CD4-positive, alpha-beta T cell (primary cell): ENCODE measurements at regions not wholly inside any gene's neighbourhood (a gene's known extent, or its start where the extent isn't known, plus 50 kb on each side); places are given as distances from the start of the nearest gene placed in this dataset.

Experiments
- ATAC-seq: fragments of 200-7000 bp; cut with Tn5 transposase; one replicate; pipeline ENCODE4 v1.10.0; 2022; ENCODE audit warnings: mild to moderate bottlenecking; ENCODE audit not compliant: poor library complexity
- CTCF ChIA-PET: fragments of 350-600 bp; sonication (Branson Sonifier 250); formaldehyde crosslinking; loops from one replicate; lab custom pipeline; 2021; ENCODE audit warnings: antibody characterized with exemption, inconsistent platforms; lab: Charles Lee
- POLR2A ChIA-PET: fragments of 350-600 bp; sonication (Branson Sonifier 250); formaldehyde crosslinking; loops from one replicate; lab custom pipeline; 2021; ENCODE audit warnings: antibody characterized with exemption, inconsistent platforms; lab: Charles Lee
- DNase-seq, 14 experiments: peaks; one replicate each; pipeline ENCODE4 v3.0.0-alpha.2; 2013 to 2020; ENCODE audit warnings: mixed read lengths in 2 of 14
- H3K27ac ChIP-seq, 2 donors: one replicate each; pipeline versions ENCODE4 v1.5.1 to v1.7.0; 2013; ENCODE audit warnings: low read length in 2 of 2, low read depth in 1 of 2, mild to moderate bottlenecking in 1 of 2
- H3K27me3 ChIP-seq, 2 experiments: 1 replicate in 1 of 2; 2 replicates in 1 of 2; pipeline versions ENCODE4 v1.6.1 to v1.7.0; 2013; ENCODE audit warnings: low read length in 2 of 2, control low read depth in 1 of 2, mild to moderate bottlenecking in 1 of 2, moderate library complexity in 1 of 2; ENCODE audit not compliant: insufficient read depth in 2 of 2, control insufficient read depth in 1 of 2
- H3K36me3 ChIP-seq: one replicate; pipeline ENCODE4 v1.6.1; 2013; ENCODE audit warnings: low read length, control low read depth; ENCODE audit not compliant: insufficient read depth
- H3K4me1 ChIP-seq: one replicate; pipeline ENCODE4 v1.6.1; 2013; ENCODE audit warnings: low read length, control low read depth; ENCODE audit not compliant: insufficient read depth
- H3K4me3 ChIP-seq: one replicate; pipeline ENCODE4 v1.5.1; 2013; ENCODE audit warnings: mild to moderate bottlenecking, low read length, moderate library complexity
- H3K9me3 ChIP-seq, 2 experiments: 1 replicate in 1 of 2; 2 replicates in 1 of 2; pipeline versions ENCODE4 v1.6.1 to v1.7.0; 2013; ENCODE audit warnings: low read length in 2 of 2, mild to moderate bottlenecking in 2 of 2, control low read depth in 1 of 2, moderate library complexity in 1 of 2; ENCODE audit not compliant: control insufficient read depth in 1 of 2, insufficient read depth in 1 of 2
- H3K27ac Mint-ChIP-seq: one replicate; pipeline ENCODE4 v1.8.0; 2020; ENCODE audit warnings: mixed read lengths
- H3K27me3 Mint-ChIP-seq: one replicate; pipeline ENCODE4 v1.8.0; 2021; ENCODE audit warnings: mixed read lengths
- H3K36me3 Mint-ChIP-seq: one replicate; pipeline ENCODE4 v1.8.0; 2021; ENCODE audit warnings: low read depth, mixed read lengths
- H3K4me1 Mint-ChIP-seq: one replicate; pipeline ENCODE4 v1.8.0; 2021; ENCODE audit warnings: low read depth, mixed read lengths
- H3K4me3 Mint-ChIP-seq: one replicate; pipeline ENCODE4 v1.8.0; 2020; ENCODE audit warnings: mild to moderate bottlenecking, mixed read lengths
- H3K9me3 Mint-ChIP-seq: one replicate; pipeline ENCODE4 v1.8.0; 2020; ENCODE audit warnings: mixed read lengths
- intact Hi-C, 2 experiments: fragments of 100-400 bp; cut with DNase I in 1 of 2; cut with micrococcal nuclease in 1 of 2; formaldehyde crosslinking; loops; one replicate each; pipeline versions ENCODE4 v1.15.1 to v1.9.0; 2023 to 2025; cut with DNase I, micrococcal nuclease
- TF ChIP-seq, protein P1 (sequence below): fragments of 200-600 bp; IDR thresholded peaks from one replicate; pipeline ENCODE4 v1.8.0; 2022; ENCODE audit warnings: antibody characterized with exemption, mild to moderate bottlenecking

DNA sequence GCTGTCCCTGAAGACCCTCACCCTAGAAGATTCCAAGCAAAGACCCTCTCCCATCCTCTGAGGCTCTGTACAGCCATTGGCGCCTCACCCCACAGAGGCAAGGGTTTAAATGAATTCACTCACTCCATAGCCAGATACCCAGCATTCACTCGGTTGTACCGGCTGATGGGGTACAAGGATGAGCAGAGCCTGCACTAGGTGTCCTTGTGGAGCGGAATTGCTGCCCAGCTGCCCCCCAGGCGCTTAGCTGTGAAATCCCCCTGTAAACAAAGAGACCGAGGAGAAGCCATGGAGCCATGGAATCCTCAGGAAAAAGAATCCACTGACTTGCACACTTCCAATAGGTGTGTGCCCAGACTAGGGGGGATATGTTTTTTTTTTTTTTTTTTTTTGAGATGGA lies 117.3 kb downstream of the SHANK2 start:
- H3K27ac Mint-ChIP-seq, result no peak overlapping the region
- no peak for ATAC-seq
- H3K36me3 ChIP-seq, result no peaks in the 10 kb centered on the region
- no peaks in the 10 kb centered on the region for H3K4me1 Mint-ChIP-seq
- H3K27ac ChIP-seq, result no peak overlapping the region
- TF ChIP-seq, protein P1, sequence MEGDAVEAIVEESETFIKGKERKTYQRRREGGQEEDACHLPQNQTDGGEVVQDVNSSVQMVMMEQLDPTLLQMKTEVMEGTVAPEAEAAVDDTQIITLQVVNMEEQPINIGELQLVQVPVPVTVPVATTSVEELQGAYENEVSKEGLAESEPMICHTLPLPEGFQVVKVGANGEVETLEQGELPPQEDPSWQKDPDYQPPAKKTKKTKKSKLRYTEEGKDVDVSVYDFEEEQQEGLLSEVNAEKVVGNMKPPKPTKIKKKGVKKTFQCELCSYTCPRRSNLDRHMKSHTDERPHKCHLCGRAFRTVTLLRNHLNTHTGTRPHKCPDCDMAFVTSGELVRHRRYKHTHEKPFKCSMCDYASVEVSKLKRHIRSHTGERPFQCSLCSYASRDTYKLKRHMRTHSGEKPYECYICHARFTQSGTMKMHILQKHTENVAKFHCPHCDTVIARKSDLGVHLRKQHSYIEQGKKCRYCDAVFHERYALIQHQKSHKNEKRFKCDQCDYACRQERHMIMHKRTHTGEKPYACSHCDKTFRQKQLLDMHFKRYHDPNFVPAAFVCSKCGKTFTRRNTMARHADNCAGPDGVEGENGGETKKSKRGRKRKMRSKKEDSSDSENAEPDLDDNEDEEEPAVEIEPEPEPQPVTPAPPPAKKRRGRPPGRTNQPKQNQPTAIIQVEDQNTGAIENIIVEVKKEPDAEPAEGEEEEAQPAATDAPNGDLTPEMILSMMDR, result no peak
- ChIA-PET CTCF (interaction anchor here (0.7 kb wide), 1 partner anchor 58 kb away, joined by 3 read pairs; no protein-coding TSS in a partner anchor), POLR2A (no interaction called here)
- no peak for DNase-seq
- no peaks in the 10 kb centered on the region for H3K36me3 Mint-ChIP-seq
- H3K9me3 Mint-ChIP-seq, result peaks cover 2% of the 10 kb centered on the region
- intact Hi-C loops, result no loop called here
- H3K4me1 ChIP-seq, result no peaks in the 10 kb centered on the region
- H3K27me3 ChIP-seq, result no peaks in the 10 kb centered on the region
- peaks cover 7% of the 10 kb centered on the region for H3K27me3 Mint-ChIP-seq
- peaks cover 0 to 10% of the 10 kb centered on the region in 2 experiments for H3K9me3 ChIP-seq
- no peak overlapping the region for H3K4me3 ChIP-seq
- no peak overlapping the region for H3K4me3 Mint-ChIP-seq

DNA sequence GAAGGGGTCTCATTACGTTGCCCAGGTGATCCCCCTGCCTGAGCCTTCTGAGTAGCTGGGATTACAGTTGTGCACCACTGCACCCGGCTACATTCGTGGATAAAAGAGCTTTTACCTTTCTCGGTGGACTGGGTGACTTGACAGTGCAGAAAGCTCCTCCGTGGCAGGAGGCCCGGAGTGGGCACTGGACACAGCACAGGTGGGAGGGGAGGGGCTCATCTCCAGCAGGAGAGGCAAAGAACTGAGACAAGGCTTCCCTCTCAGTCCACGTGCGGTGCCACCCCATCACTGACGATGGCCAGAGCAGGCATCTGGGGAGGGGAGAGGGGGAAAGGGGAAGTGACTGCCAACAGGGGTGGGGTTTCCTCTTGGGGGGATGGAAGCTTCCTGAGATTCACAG lies 118.4 kb downstream of the SHANK2 start:
- Mint-ChIP-seq H3K27ac (no peak overlapping the region), H3K4me1 (no peaks in the 10 kb centered on the region), H3K36me3 (no peaks in the 10 kb centered on the region), H3K27me3 (peaks cover 7% of the 10 kb centered on the region), H3K4me3 (no peak overlapping the region), H3K9me3 (peaks cover 2% of the 10 kb centered on the region)
- DNase-seq (no peak), ATAC-seq (no peak)
- POLR2A ChIA-PET, result no interaction called here
- no peak overlapping the region for H3K27ac ChIP-seq
- H3K36me3 ChIP-seq, result no peaks in the 10 kb centered on the region
- CTCF ChIA-PET, result no interaction called here
- H3K4me3 ChIP-seq, result no peak overlapping the region
- H3K27me3 ChIP-seq, result no peaks in the 10 kb centered on the region
- TF ChIP-seq, protein P1, result no peak
- intact Hi-C loops, result no loop called here
- no peaks in the 10 kb centered on the region for H3K4me1 ChIP-seq
- peaks cover 0 to 10% of the 10 kb centered on the region in 2 experiments for H3K9me3 ChIP-seq

DNA sequence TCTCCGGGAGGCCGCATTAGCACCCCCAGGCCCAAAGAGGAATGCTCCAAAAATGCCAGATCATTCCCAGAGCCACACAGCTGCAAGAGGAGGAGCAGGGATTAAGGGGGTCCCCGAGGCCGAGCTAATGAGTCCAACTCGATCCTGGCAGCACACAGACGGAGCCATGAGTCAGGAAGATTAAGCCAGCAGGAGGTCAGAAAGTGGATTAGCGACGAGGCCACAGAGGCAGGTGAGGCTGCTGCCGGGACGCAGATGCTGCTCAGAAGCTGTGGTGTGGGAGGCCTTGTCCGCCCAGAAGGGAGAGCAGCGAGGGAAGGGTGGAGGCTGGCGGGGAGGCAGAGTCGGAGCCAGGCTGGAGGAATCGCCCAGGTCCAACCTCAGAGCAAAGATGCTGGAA lies 120.5 kb downstream of the SHANK2 start:
- Histone ChIP-seq H3K9me3 (peaks cover 0 to 10% of the 10 kb centered on the region in 2 experiments), H3K27ac (no peak overlapping the region), H3K36me3 (no peaks in the 10 kb centered on the region), H3K27me3 (no peaks in the 10 kb centered on the region), H3K4me3 (no peak overlapping the region), H3K4me1 (no peaks in the 10 kb centered on the region)
- POLR2A ChIA-PET, result no interaction called here
- CTCF ChIA-PET, result no interaction called here
- Mint-ChIP-seq H3K27ac (no peak overlapping the region), H3K27me3 (peaks cover 12% of the 10 kb centered on the region), H3K36me3 (no peaks in the 10 kb centered on the region), H3K4me3 (no peak overlapping the region), H3K9me3 (peaks cover 2% of the 10 kb centered on the region), H3K4me1 (no peaks in the 10 kb centered on the region)
- intact Hi-C loops, result no loop called here
- TF ChIP-seq, protein P1, result no peak
- no peak for ATAC-seq
- DNase-seq, result no peak
